ENCODE measurements at regions not wholly inside any gene's neighbourhood (a gene's known extent, or its start where the extent isn't known, plus 50 kb on each side); places are given as distances from the start of the nearest gene placed in this dataset.

DNA sequence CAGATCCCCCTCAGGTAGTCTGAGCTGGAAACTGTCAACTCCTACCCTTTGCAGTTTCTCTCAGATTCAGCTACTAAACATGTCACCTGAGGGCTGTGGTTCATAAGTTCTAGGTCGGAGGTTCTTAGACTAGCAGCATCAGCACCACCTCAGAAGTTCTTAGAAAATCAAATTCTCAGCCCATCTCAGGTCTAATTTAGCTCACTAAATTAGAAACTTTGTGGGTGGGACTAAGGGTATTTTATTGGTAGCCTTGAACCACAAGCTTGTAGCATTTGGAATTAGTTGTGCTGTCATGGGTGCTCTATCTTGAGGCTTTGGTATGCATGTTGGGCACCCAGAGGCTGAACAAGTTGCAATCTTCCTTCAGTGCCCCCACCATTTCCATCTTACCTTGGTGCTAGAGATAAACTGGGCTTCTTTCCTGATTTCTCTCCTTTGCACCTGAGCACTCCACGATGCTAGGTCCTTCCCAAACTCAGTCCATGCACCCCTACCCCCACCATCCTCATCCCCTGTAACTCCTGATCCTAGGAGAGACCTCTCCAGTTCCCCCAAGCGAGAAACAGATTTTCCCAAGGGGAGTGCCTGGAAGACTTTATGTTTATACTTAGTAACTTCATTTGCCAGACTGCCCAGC lies 54.2 kb downstream of the S1PR1 start:
- no peak for DNase-seq

DNA sequence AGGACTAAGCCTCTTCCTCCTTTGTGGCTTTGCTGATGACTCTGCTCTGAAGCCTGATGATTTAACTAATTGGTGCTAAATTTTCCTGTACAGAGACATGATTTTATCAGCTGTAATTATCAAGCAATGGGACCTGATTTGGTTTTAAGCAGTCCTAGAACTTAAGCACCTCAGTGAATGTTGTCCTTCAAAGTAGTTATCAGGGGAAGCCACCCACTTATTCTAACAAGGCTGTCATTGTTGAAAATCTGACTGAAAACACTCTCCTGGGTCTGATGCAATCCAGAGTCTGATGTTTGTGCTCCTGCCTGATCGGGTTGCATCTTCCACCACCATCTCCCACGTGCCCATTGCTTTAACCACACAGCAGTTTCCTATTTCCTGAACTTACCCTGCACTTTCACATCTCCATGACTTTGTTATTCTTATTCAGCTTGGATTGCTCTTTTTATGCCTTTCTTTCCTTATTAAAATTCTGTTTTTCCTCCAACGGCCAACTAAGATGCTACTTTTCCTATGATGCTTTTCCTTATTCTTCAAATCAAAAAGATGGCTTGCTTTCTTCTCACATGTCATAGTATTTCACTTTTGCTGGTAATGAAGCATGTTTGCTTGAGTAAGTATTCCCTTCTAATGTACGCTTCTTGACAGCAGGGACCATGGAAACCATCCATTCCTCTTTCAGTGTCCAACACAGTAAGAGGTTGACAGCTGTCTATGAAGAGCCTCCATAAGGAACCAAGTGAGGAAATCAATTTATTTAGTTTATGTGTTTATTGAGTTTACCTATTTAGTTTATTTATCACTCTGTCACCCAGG lies 55.0 kb downstream of the S1PR1 start:
- DNase-seq = peak; percentile 52

DNA sequence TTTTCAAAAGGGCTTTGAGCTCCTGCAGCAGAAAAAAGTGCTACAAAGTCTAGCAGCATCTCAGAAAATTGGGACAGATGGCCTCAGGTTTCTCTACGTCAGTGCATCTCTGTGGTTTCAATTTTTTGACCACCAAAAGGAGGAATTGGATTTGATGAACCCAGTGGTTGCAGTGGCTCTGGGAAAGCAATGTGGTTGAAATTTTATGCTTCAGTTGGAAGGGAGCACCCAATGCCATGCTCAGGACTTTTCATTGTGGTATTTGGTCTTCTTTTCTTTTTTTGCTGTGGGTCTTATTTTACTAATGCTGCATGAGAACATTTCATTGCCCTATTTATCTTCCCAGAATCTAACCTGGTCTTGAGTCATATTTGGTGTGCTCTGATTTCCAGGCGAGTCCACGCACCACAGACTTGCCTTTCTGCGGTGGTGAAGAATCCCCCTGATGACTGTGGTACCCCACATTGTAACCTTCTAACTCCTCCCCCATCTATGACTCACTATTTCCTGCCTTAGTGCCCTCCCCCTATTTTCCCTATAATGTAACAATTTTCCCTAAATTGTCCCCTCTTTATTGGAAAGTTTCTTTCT lies 56.7 kb downstream of the S1PR1 start:
- DNase-seq = no peak

DNA sequence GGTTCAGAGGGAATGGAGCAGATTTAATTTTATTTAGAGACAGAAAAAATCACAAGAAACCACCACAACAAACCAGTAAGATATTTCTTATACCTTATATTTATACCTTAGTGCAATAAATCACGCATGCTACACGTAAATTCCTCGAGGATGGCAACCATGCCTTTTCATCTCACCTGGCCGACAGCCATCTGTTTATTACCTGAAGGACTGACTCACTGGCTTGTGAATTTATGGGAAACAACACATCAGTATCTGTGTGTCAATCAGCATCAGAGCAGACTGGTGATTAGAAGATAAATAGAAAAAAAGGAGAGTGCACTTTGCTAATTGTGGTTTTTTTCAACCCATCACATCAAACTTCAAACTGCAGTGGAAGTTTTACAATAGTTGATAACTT lies 58.4 kb downstream of the S1PR1 start:
- DNase-seq = no peak

DNA sequence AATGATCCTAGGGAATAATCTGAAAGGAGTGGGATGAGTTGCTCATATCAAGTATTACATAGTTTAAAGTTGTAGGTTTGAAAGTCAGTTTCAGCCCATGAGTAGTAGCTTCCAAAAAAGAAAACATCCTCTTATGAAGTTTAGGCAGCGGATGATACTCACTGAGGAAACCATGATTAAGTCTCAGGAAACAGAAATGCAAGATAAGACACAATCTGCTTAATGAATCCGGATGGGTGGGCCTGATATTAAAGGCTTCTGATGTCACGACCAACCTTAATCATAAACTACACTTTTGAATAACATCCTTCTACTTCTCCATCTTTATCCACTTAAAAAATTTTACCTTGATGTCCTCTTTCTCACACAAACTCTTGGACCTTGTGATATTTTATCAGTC lies 61.8 kb downstream of the S1PR1 start:
- DNase-seq = no peak

DNA sequence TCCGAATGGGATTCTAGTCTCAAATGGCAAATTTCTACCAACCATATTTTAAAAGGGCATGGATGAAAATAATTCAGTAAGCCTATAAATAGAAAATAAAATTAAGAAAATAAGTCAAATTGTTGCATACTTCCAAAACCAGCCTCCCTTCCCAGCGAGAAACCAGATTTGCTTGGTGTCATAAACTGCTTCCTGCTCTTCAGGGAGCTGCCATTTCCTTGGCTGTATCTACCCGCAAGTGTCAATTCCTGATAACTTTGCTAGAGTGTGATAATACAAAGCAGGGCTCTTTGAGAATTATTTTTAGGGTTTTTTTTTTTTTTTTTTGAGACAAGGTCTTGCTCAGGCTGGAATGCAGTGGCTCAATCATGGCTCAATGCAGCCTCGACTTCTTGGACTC lies 62.3 kb downstream of the S1PR1 start:
- DNase-seq = no peak

DNA sequence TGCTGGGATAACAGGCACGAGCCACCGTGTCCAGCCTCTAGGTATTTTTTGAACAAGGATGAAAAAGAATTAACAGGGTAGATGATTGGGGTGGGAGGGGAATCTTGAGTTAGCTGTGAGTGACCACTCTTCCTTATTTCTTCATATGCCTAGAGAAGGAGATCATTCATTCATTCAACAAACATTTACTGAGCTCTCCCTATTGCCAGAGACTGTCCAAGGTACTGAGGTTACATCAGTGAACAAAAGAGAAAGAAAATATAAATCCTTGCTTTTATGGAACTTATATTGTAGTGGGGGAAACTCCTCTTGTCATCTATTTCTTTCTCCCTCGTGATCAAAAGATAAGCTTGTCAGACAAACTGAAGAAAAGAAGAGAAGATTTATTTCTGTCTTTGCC lies 62.9 kb downstream of the S1PR1 start:
- DNase-seq = no peak

DNA sequence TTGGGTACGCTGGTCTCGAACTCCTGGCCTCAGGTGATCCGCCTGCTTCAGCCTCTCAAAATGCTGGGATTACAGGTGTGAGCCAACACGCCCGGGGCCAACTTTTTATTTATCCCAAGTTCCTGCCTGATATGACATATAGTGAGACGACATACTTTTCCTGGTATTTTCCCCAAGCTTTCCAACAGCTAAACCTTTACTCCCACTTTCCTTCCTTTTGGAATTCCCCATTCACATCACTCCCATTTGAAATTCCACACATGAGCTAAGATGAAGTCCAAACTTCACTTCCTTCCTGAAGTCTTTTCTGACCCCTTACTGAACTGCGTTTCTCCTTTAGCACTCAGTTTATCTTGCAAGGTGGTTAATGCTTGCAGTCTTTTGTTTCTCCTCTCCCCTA lies 64.1 kb downstream of the S1PR1 start:
- no peak for DNase-seq

DNA sequence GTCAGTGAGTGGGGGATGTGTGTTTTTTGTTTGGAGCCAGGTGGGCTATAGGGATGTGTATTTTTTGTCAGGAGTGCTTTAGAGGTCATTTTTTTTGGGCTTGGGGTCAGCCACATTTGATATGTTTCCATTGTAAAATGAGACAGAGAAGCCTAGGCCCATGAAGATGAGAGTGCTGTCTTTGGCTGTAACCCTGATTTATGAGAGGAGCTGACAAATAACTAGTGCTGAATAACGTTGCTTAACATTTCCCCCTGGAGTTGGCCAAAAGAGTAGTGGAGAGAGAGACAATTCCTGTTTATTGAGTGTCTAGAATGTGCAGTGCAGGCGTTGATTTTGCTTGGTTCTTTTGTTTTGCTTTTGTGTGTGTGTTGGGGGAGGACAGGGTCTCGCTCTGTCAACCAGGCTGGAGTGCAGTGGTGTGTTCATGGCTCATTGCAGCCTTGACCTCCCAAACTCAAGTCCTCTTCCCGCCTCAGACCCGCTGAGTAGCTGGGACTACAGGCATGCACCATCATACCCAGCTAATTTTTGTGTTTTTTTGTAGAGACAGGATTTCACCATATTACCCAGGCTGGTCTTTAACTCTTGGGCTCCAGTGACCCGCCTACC lies 64.7 kb downstream of the S1PR1 start:
- DNase-seq = no peak

DNA sequence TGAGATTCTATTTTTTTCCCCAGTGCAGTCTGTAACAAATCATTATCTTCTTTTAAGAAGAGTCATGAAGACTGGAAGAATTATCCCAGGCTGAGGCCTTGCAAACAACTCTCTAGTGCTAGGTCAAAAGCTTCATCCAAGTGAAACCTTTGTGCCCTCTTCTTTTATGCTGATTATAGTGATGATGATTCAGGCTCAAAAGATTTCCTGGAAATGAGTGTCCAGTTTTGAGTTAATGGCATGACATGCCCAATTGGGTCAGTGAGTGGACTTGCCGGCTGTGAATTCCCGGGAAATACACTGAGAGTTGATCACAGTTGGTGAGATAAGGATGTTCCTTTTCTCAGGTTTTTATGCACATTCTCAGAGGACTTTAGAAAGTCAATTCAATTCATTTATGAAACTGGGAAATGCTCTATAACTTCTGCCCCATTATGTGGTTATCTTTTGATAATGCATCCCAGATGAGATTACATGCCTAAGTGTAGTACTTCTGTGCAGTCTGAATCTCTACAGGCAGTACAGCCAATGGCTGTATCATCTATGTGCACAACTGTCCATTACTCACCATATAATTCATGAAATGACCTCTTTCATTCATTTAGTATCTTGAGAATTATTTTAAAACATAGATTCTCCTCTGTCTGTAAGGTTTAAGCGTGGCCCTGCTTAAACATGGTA lies 66.2 kb downstream of the S1PR1 start:
- peak; percentile 27 for DNase-seq

DNA sequence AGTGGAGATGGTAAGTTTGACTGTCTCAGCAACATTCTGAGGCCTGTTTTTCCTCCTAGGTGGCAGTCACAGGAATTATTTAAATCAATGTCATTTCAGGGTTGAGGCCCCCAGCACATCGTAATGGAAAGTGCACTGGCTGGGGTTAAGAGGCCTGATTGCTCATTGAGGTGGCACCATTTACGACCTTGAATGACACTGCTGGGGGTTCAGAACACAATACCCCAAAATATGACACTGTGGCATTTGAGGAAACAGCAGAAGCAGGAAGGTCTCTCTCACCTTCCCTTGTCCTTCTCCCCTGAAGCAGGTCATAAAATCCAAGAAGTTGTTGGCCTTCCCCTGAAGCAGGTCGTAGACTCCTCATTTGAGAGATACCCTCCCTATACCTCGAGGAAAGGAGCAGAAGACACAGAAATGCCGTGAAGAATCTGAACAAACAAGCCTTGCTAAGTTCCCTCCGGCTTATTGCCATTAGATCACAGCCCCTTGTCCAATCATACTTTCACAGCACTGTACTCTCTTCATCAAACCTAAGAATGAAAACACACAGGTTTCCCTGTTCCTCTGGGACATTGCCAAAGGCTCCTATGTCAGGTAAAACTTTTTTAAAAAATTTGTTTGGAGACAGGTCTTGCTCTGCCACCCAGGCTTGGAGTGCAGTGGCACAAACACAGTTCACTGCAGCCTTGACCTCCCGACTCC lies 71.3 kb downstream of the S1PR1 start:
- no peak for DNase-seq

DNA sequence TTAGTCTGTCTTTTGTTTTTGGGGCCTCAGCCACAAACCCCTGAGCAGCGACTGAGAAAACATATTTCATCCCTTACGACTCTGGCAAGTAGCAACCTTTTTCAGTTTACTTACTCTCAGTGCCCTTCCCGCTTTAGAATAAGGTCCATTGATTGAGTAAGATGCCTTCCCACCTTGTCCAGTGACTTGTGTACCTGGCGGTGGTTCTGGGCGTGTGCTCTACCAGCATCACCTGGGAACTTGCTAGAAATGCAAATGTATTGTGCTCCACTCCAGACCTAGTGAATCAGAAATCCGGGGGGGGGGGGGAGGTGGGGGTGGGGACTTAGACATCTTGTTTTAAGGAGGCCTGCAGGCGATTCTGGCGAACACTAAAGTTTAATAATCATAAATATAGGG lies 72.1 kb downstream of the S1PR1 start:
- DNase-seq = no peak

DNA sequence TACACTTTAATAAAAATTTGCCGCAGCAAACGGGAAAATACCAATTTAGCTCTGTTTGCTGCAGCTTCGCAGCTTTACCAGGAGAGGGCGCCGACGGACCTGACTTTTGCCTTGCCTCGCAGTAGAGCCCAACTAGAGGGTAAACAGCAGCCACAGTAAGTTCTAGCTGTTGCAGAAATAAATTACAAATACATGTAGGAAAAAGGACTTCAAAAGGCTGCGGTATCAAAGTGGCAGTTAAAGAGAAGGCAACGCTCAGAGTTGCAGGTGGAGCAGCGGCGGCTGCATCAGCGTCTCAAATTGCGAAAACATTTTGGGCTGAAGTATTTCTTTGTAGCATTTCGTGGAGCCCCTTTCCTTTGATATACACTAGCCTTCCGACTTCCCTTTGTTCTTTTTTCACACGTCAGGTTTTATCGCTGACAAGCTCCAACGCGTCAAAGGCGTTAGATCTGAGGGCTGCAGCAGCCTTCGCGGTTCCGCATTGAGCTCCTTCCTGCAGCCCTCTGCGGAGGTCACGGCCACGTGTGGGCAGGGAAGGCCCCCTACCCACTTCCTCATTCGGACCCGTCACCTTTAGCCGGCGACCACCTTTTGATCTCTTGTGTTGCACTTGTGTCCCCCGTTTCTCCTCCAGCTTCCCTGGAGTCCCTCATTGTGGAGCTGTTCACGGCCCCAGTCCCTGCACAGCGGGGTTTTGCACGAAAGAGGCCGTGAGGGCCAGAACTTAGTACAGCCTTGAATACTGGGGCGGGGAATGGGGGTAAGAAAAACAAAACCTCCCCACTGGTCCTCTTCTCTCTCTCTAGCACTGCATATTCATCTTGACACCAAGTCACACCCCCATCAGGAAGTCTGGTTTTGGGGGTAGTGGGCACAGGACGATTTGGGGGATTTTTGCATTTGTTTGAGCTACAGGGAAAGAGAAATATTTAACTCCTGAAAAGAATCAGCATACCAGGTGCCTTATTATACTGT lies 72.8 kb downstream of the S1PR1 start:
- peak; percentile 38 for DNase-seq

DNA sequence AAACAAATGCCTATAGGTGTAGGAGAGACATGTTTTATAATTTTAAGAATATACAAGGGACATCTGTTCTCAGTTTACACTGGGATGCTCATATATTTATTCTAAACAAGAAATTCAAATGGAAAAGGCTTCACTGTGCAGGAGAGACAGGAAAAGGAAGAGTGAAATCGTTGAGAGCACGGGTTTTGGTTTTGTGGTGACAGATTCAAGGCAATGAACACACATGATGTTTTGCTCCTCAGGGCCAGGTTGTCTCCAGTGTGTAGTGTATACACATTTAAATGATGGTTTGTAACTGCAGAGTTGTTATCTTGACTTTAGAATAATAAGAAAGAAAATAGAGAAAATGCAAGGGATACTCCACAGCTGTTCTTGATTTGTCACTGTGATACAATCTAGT lies 73.7 kb downstream of the S1PR1 start:
- no peak for DNase-seq

DNA sequence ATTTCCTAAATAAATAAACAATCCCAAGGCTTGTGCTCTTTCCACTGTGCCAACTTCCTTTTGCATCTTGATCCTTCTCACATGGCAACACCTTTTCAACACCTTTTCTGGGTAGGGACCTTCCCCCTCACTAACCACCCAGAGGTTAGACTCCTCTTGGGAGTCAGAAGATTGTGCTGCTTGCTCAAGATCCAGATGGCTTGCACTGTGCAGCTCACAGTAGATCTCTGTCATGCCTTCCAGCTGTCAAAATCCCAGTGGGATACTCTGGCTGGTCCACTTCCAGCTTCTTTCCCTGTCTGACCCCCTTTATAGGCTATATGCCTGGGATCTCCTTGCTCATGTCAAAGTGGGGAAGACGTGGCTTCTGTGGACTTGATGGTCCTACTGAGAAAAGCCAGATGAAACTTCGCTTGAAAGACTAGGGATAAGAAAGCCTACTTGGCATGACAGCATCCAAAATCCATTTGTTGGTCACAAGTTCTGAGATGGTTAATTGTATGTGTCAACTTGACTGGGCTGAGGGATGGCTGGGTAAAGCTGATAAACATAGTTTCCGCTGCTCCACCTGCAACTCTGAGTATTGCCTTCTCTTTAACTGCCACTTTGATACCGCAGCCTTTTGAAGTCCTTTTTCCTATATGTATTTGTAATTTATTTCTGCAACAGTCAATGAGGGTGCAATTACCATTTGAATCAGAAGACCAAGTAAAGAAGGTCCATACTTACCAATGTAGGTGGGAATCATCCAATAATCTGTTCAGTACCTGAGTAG lies 74.5 kb downstream of the S1PR1 start:
- no peak for DNase-seq

DNA sequence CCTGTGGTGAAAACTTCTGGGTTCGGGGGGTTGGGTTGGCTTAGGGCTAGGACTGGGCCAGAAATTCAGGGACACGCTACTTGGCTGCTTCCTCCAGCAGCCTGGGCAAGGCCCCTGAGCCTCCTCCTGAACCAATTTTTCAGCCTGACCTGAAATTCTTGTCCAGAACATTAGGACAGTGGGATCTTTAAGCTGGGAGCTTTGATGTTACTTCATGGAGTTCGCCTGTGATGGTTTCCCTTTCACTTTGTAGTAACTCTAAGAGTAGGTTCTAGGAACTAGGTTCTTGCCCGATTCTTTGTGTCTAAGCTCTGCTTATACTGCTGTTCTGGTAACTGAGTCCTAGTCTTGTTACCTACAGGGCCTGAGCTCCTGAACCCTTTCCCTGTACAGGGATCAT lies 75.3 kb downstream of the S1PR1 start:
- no peak for DNase-seq

DNA sequence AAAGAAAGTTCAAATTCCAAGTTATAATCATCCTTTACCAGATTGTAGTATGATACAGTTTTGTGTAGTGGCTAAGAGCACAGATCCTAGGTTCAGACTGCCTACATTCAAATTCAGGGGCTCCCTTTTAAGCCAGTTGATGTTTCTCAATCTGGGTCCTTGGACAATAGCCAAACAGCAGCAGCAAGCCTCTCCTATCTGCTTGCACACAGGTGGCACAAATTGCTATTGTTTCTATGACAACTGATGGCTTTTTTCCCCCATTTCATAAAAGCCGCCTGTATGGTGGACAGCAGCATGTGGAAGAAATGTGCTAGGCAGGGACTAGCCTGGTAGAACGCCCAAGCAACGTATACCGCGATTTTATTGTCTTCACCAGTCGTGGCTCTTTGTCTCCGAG lies 76.5 kb downstream of the S1PR1 start:
- DNase-seq = no peak

DNA sequence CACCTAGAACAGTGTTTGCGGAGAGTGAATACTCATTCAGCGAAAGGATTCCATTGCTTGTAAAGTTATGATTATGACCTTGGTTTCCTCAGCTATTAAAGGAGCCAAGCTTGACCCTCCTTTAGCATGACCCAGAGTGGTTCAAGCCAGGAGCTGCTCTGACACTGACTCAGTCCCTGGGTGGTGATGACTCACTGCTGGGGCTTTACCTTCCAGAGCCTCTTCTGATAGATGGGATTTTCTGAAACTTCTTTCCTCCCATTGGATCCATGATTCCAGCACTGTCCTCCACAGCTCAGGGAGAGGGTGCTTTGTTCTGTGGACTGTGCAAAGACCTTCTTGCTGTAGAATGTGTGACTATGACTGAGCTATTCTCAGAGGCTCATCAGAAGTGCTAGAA lies 77.4 kb downstream of the S1PR1 start:
- peak; percentile 45 for DNase-seq

DNA sequence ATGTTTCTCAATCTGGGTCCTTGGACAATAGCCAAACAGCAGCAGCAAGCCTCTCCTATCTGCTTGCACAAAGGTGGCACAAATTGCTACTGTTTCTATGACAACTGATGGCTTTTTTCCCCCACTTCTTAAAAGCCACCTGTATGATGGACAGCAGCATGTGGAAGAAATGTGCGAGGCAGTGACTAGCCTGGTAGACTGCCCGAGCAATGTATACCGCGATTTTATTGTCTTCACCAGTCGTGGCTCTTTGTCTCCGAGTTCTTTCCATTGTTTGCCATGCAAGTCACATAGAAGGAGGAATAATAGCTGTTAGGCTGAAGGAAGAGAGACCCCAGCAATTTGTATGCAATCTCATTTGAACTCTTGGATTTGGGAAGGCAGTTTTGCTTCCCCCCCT lies 79.4 kb downstream of the S1PR1 start:
- no peak for DNase-seq

DNA sequence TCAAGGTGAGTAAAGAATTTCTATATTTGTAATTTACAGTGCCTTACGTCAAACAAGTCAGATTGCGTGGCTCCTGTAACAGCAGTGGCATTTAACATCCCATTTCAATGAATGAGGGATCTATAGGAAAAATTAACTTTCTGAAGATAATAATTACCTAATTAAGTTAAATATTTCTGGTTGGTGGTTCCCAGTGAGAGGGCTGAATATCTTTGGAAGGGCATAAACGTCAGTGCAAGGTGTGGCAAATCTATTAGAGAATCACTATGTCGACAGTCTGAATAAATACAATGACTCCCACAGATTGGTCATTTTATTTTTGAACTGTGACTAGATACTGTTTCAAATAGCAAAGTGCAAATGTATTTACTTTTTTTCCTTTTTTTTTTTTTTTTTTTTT lies 80.0 kb downstream of the S1PR1 start:
- no peak for DNase-seq

Measured in fibroblast of skin of back (primary cell).